BJ (cell line): ENCODE measurements at regions not wholly inside any gene's neighbourhood (a gene's known extent, or its start where the extent isn't known, plus 50 kb on each side); places are given as distances from the start of the nearest gene placed in this dataset.

ENCODE experiments used
- CTCF ChIA-PET: fragments of 350-600 bp; formaldehyde crosslinking; extraction: SDS; loops from one replicate; lab custom pipeline; 2021; ENCODE audit warnings: antibody characterized with exemption, inconsistent platforms; lab: Yijun Ruan, JAX
- POLR2A ChIA-PET: fragments of 300-600 bp; sonication (Branson Sonifier 250); formaldehyde crosslinking; extraction: SDS; loops from one replicate; lab custom pipeline; 2021; ENCODE audit warnings: antibody characterized with exemption; lab: Charles Lee
- DNase-seq: peaks from one replicate; pipeline ENCODE4 v3.0.0-alpha.2; 2011; ENCODE audit warnings: low read depth
- H3K27me3 ChIP-seq: 2 replicates; pipeline ENCODE4 v1.6.0; 2011; ENCODE audit warnings: low read length; ENCODE audit not compliant: control insufficient read depth, insufficient read depth
- H3K36me3 ChIP-seq: 2 replicates; pipeline ENCODE4 v1.5.1; 2011; ENCODE audit warnings: low read length; ENCODE audit not compliant: control insufficient read depth, insufficient read depth
- H3K4me3 ChIP-seq: 2 replicates; pipeline ENCODE4 v1.5.1; 2011; ENCODE audit warnings: low read depth, mild to moderate bottlenecking, control low read depth, low read length
- CTCF ChIP-seq: IDR thresholded peaks from 2 replicates; pipeline ENCODE4 v1.5.1; 2011; ENCODE audit warnings: low read depth, mild to moderate bottlenecking, control low read depth, inconsistent platforms, low read length, moderate library complexity; ENCODE audit not compliant: insufficient read depth

GRCh38 chr2:41727152-41727551 lies 320.7 kb upstream of the PKDCC start:
- CTCF ChIA-PET: no interaction called here
- no peak for TF ChIP-seq CTCF
- no peak overlapping the region for H3K4me3 ChIP-seq
- H3K27me3 ChIP-seq: no peaks in the 10 kb centered on the region
- no peaks in the 10 kb centered on the region for H3K36me3 ChIP-seq
- POLR2A ChIA-PET: no interaction called here
- no peak for DNase-seq

- no peak for DNase-seq
- CTCF ChIA-PET: no interaction called here
Measured at GRCh38 chr2:41727711-41728110, 320.1 kb upstream of the PKDCC start.

GRCh38 chr2:41728788-41729338 lies 319.0 kb upstream of the PKDCC start:
- POLR2A ChIA-PET: no interaction called here
- no peak for TF ChIP-seq CTCF

More at GRCh38 chr2:41727711-41728110, 320.1 kb upstream of the PKDCC start:
- Histone ChIP-seq H3K36me3 (no peaks in the 10 kb centered on the region), H3K4me3 (no peak overlapping the region), H3K27me3 (0 out of 2 replicates have a peak, but pooled peaks cover 1% of the 10 kb centered on the region)
- no peak for TF ChIP-seq CTCF
- POLR2A ChIA-PET: no interaction called here

GRCh38 chr2:41729800-41730364 lies 317.9 kb upstream of the PKDCC start:
- CTCF ChIA-PET: no interaction called here
- Histone ChIP-seq H3K4me3 (no peak overlapping the region), H3K27me3 (0 out of 2 replicates have a peak, but pooled peaks cover 1% of the 10 kb centered on the region), H3K36me3 (no peaks in the 10 kb centered on the region)
- no peak for DNase-seq
- TF ChIP-seq CTCF: no peak
- POLR2A ChIA-PET: no interaction called here

More at GRCh38 chr2:41728788-41729338, 319.0 kb upstream of the PKDCC start:
- CTCF ChIA-PET: no interaction called here
- 0 out of 2 replicates have a peak, but pooled peaks cover 1% of the 10 kb centered on the region for H3K27me3 ChIP-seq
- no peak overlapping the region for H3K4me3 ChIP-seq
- no peaks in the 10 kb centered on the region for H3K36me3 ChIP-seq
- DNase-seq: no peak

- no peak overlapping the region for H3K4me3 ChIP-seq
- 0 out of 2 replicates have a peak, but pooled peaks cover 1% of the 10 kb centered on the region for H3K27me3 ChIP-seq
- POLR2A ChIA-PET: no interaction called here
- no peak for TF ChIP-seq CTCF
- CTCF ChIA-PET: interaction anchor here (1.0 to 1.3 kb wide), 2 partner anchors 8 to 21 kb away, joined by 3 to 4 read pairs; no protein-coding TSS in a partner anchor
- no peak for DNase-seq
- no peaks in the 10 kb centered on the region for H3K36me3 ChIP-seq
Measured at GRCh38 chr2:41735006-41735405, 312.8 kb upstream of the PKDCC start.
